Endothelial cell of umbilical vein (primary cell): ENCODE measurements at regions not wholly inside any gene's neighbourhood (a gene's known extent, or its start where the extent isn't known, plus 50 kb on each side); places are given as distances from the start of the nearest gene placed in this dataset.

Experiments used
- BruUV-seq: library from RNA; stranded (reverse); fragments of 400-500 nt; replicated peaks from 2 replicates; lab custom pipeline; 2021; lab: Mats Ljungman, UMichigan
- CTCF ChIA-PET: fragments of 300-600, 350-600 bp; sonication (Branson Sonifier 250); formaldehyde crosslinking; loops from one replicate; lab custom pipeline; 2021; ENCODE audit warnings: antibody characterized with exemption, inconsistent platforms; lab: Charles Lee
- POLR2A ChIA-PET: fragments of 300-600, 350-600 bp; sonication (Branson Sonifier 250); formaldehyde crosslinking; loops from one replicate; lab custom pipeline; 2021; ENCODE audit warnings: antibody characterized with exemption, inconsistent platforms; lab: Charles Lee
- DNase-seq: peaks from one replicate; pipeline ENCODE4 v3.0.0-alpha.2; 2011; ENCODE audit warnings: low read depth, low spot score
- FAIRE-seq: peaks from 2 replicates; lab custom pipeline; 2011; peaks lifted over from hg19 to GRCh38; lab: Jason Lieb, UNC
- H2AFZ ChIP-seq: 2 replicates; pipeline ENCODE4 v1.6.0; 2012; ENCODE audit warnings: low read depth, low read length, control low read depth, inconsistent platforms
- H3K27ac ChIP-seq: 2 replicates; pipeline ENCODE4 v1.5.1; 2011; ENCODE audit warnings: low read depth, mild to moderate bottlenecking, control low read depth, low read length, moderate library complexity; ENCODE audit not compliant: insufficient read depth
- H3K27me3 ChIP-seq, 2 experiments: 2 replicates each; pipeline versions ENCODE4 v1.6.0 to v1.6.1; 2011; ENCODE audit warnings: low read length in 2 of 2, mixed read lengths in 1 of 2; ENCODE audit not compliant: control insufficient read depth in 2 of 2, insufficient read depth in 2 of 2
- H3K36me3 ChIP-seq, 2 experiments: 2 replicates in 1 of 2; 3 replicates in 1 of 2; pipeline ENCODE4 v1.5.1; 2011; ENCODE audit warnings: low read length in 2 of 2, mild to moderate bottlenecking in 1 of 2, moderate library complexity in 1 of 2; ENCODE audit not compliant: control insufficient read depth in 2 of 2, insufficient read depth in 2 of 2; ENCODE audit errors: extremely low read depth in 1 of 2
- H3K4me1 ChIP-seq: 3 replicates; pipeline ENCODE4 v1.5.1; 2011; ENCODE audit warnings: mild to moderate bottlenecking, low read length; ENCODE audit not compliant: control insufficient read depth, insufficient read depth; ENCODE audit errors: extremely low read depth
- H3K4me2 ChIP-seq: 2 replicates; pipeline ENCODE4 v1.6.1; 2011; ENCODE audit warnings: low read length, control low read depth, mixed read lengths; ENCODE audit not compliant: insufficient read depth
- H3K4me3 ChIP-seq, 3 experiments: fragments of 200-600 bp in 1 of 3; sonication (generic), shearing (Covaris generic) in 1 of 3; replicated peaks in 1 of 3; 2 replicates each; pipeline ENCODE4 v1.5.1; 2011 to 2016; ENCODE audit warnings: control low read depth in 3 of 3, low read length in 3 of 3, mild to moderate bottlenecking in 2 of 3, inconsistent platforms in 1 of 3, low read depth in 1 of 3, moderate library complexity in 1 of 3; ENCODE audit not compliant: insufficient read depth in 1 of 3
- H3K79me2 ChIP-seq: 2 replicates; pipeline ENCODE4 v1.6.0; 2012; ENCODE audit warnings: low read length, inconsistent platforms; ENCODE audit not compliant: control insufficient read depth, insufficient read depth
- H3K9ac ChIP-seq: replicated peaks from 2 replicates; pipeline ENCODE3; 2011; ENCODE audit warnings: low read length, control low read depth; ENCODE audit not compliant: insufficient read depth; ENCODE audit errors: extremely low read depth
- H3K9me1 ChIP-seq: replicated peaks from 3 replicates; pipeline ENCODE4 v1.6.0; 2011; ENCODE audit warnings: mild to moderate bottlenecking, low read length; ENCODE audit not compliant: control insufficient read depth, insufficient read depth; ENCODE audit errors: extremely low read depth
- H3K9me3 ChIP-seq: replicated peaks from 2 replicates; pipeline ENCODE4 v1.5.1; 2012; ENCODE audit warnings: low read length, inconsistent platforms; ENCODE audit not compliant: control insufficient read depth, insufficient read depth
- H4K20me1 ChIP-seq: replicated peaks from 2 replicates; pipeline ENCODE3; 2011; ENCODE audit warnings: mild to moderate bottlenecking, low read length; ENCODE audit not compliant: control insufficient read depth, insufficient read depth; ENCODE audit errors: extremely low read depth
- EZH2 ChIP-seq: IDR thresholded peaks from 2 replicates; pipeline ENCODE4 v1.6.1; 2012; ENCODE audit warnings: borderline replicate concordance, low read depth, mild to moderate bottlenecking, moderate library complexity, low read length, inconsistent platforms; ENCODE audit not compliant: severe bottlenecking
- FOS ChIP-seq: IDR thresholded peaks from 2 replicates; pipeline ENCODE4 v1.6.1; 2011; ENCODE audit warnings: mild to moderate bottlenecking, low read length, moderate library complexity, borderline replicate concordance; ENCODE audit not compliant: insufficient read depth
- GATA2 ChIP-seq: IDR thresholded peaks from 2 replicates; pipeline ENCODE4 v1.7.0; 2011; ENCODE audit warnings: low read depth, mild to moderate bottlenecking, moderate library complexity, mixed read lengths, low read length; ENCODE audit not compliant: insufficient read length, insufficient read depth
- JUN ChIP-seq: IDR thresholded peaks from 2 replicates; pipeline ENCODE4 v1.6.1; 2011; ENCODE audit warnings: borderline replicate concordance, low read depth; ENCODE audit not compliant: insufficient read length, insufficient read depth
- MYC ChIP-seq: IDR thresholded peaks from one replicate; pipeline ENCODE4 v1.6.1; 2011; ENCODE audit warnings: mild to moderate bottlenecking, low read depth, low read length
- POLR2A ChIP-seq: IDR thresholded peaks from 2 replicates; pipeline ENCODE4 v1.6.1; 2012; ENCODE audit warnings: low read depth, mild to moderate bottlenecking, control low read depth, low read length
- POLR2AphosphoS5 ChIP-seq: IDR thresholded peaks from 2 replicates; pipeline ENCODE4 v1.6.1; 2012; ENCODE audit warnings: low read depth, mild to moderate bottlenecking, control low read depth, low read length, moderate library complexity; ENCODE audit not compliant: insufficient read depth
- dilution Hi-C: fragments of 300-500 bp; cut with MboI; formaldehyde crosslinking; loops from one replicate; pipeline ENCODE4 v1.15.0; 2019; ENCODE audit warnings: low sequenced_read_pairs; ENCODE audit not compliant: extremely low pct_ligation_motif_present
- intact Hi-C: fragments of 100-400 bp; cut with micrococcal nuclease; formaldehyde crosslinking; loops from one replicate; pipeline ENCODE4 v1.10.0; 2022
- TF ChIP-seq, protein P1 (sequence below), 2 donors: IDR thresholded peaks; 1 replicate in 1 of 2; 2 replicates in 1 of 2; pipeline ENCODE4 v1.5.1; 2011; ENCODE audit warnings: low read length in 2 of 2, mild to moderate bottlenecking in 2 of 2, moderate library complexity in 2 of 2, control low read depth in 1 of 2, inconsistent platforms in 1 of 2, low read depth in 1 of 2; ENCODE audit not compliant: insufficient read depth in 1 of 2; ENCODE audit errors: extremely low read depth in 1 of 2
- TF ChIP-seq, protein P2 (sequence below): IDR thresholded peaks from 2 replicates; pipeline ENCODE4 v1.6.1; 2011; ENCODE audit not compliant: insufficient read depth, insufficient read length

DNA sequence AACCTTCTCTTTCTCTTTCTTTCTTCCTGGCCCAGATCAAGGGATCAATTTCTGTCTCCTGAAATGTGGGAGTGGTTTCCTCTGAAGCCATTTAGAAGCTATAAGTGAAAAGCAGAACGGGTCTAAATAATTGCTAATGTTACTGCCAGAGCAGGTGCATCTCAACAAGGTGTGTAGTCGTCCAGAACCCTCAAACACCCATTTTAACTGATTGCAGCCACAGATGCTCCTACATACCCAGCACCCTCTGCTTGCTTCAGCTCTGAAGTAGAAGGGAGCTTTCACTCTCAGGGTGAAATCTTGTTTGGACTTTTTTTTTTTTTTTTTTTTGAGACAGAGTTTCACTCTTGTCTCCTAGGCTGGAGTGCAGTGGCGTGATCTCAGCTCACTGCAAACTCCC lies 592.1 kb upstream of the ARID1B start:
- Histone ChIP-seq H3K4me2 (no peak overlapping the region), H3K36me3 (no peaks in the 10 kb centered on the region), H4K20me1 (no peaks in the 10 kb centered on the region), H3K9me3 (no peaks in the 10 kb centered on the region), H3K79me2 (no peaks in the 10 kb centered on the region), H3K27me3 (no peaks in the 10 kb centered on the region), H3K9me1 (no peaks in the 10 kb centered on the region), H2AFZ (no peak overlapping the region), H3K4me1 (no peaks in the 10 kb centered on the region), H3K4me3 (no peak overlapping the region), H3K9ac (no peak overlapping the region), H3K27ac (no peak overlapping the region)
- CTCF ChIA-PET: interaction anchor here (0.8 kb wide), 1 partner anchor 11 kb away, joined by 3 read pairs; no protein-coding TSS in a partner anchor
- POLR2A ChIA-PET: no interaction called here
- FAIRE-seq (no peak), DNase-seq (no peak)
- no TSS peak for BruUV-seq
- TF ChIP-seq FOS: no peak
- TF ChIP-seq, protein P1, sequence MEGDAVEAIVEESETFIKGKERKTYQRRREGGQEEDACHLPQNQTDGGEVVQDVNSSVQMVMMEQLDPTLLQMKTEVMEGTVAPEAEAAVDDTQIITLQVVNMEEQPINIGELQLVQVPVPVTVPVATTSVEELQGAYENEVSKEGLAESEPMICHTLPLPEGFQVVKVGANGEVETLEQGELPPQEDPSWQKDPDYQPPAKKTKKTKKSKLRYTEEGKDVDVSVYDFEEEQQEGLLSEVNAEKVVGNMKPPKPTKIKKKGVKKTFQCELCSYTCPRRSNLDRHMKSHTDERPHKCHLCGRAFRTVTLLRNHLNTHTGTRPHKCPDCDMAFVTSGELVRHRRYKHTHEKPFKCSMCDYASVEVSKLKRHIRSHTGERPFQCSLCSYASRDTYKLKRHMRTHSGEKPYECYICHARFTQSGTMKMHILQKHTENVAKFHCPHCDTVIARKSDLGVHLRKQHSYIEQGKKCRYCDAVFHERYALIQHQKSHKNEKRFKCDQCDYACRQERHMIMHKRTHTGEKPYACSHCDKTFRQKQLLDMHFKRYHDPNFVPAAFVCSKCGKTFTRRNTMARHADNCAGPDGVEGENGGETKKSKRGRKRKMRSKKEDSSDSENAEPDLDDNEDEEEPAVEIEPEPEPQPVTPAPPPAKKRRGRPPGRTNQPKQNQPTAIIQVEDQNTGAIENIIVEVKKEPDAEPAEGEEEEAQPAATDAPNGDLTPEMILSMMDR (IDR thresholded peaks at IDR 0.05; ENCODE audit: extremely low read depth in 1 of 2, insufficient read depth in 1 of 2, low read depth in 1 of 2, low read length in 2 of 2): no peak
- no peak for TF ChIP-seq MYC
- no peak for TF ChIP-seq GATA2
- TF ChIP-seq, protein P2, sequence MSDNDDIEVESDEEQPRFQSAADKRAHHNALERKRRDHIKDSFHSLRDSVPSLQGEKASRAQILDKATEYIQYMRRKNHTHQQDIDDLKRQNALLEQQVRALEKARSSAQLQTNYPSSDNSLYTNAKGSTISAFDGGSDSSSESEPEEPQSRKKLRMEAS: no peak
- no peak for TF ChIP-seq POLR2A
- no peak for TF ChIP-seq POLR2AphosphoS5
- no peak for TF ChIP-seq EZH2
- no peak for TF ChIP-seq JUN
- dilution Hi-C loops: no loop called here
- intact Hi-C loops: no loop called here
